SK-N-MC (cell line): ENCODE measurements at regions not wholly inside any gene's neighbourhood (a gene's known extent, or its start where the extent isn't known, plus 50 kb on each side); places are given as distances from the start of the nearest gene placed in this dataset.

Experiments used
- DNase-seq: peaks from one replicate; pipeline ENCODE4 v3.0.0-alpha.2; 2011; ENCODE audit warnings: low read depth, low spot score
- H3K27ac ChIP-seq: fragments of 200-600 bp; sonication (generic); 2 replicates; pipeline ENCODE4 v1.5.1; 2016; ENCODE audit warnings: mixed run types
- H3K36me3 ChIP-seq: fragments of 200-600 bp; sonication (generic); 2 replicates; pipeline ENCODE4 v1.6.1; 2017; ENCODE audit warnings: antibody characterized with exemption, low read length, mixed read lengths; ENCODE audit not compliant: insufficient read depth
- H3K4me3 ChIP-seq: fragments of 200-600 bp; sonication (generic); 2 replicates; pipeline ENCODE4 v1.5.1; 2016
- H3K9ac ChIP-seq: fragments of 200-600 bp; sonication (generic); 2 replicates; pipeline ENCODE4 v1.8.0; 2017; ENCODE audit warnings: mixed run types, mixed read lengths; ENCODE audit not compliant: insufficient read length
- H3K9me3 ChIP-seq: fragments of 200-600 bp; sonication (generic); 2 replicates; pipeline ENCODE4 v1.6.1; 2017; ENCODE audit warnings: low read depth, mild to moderate bottlenecking, antibody characterized with exemption, low read length, moderate library complexity, mixed read lengths
- EZH2 ChIP-seq: fragments of 200-600 bp; sonication (generic); IDR thresholded peaks from one replicate; pipeline ENCODE4 v1.6.1; 2017; ENCODE audit warnings: antibody characterized with exemption
- FOXP2 ChIP-seq: optimal IDR thresholded peaks from 2 replicates; pipeline ENCODE3; 2011; ENCODE audit warnings: mild to moderate bottlenecking, moderate library complexity; ENCODE audit not compliant: insufficient read depth; ENCODE audit errors: extremely low read length, control extremely low read depth
- POLR2AphosphoS5 ChIP-seq: IDR thresholded peaks from 2 replicates; pipeline ENCODE4 v1.6.1; 2012; ENCODE audit warnings: mild to moderate bottlenecking, low read depth, low read length, borderline replicate concordance

DNA sequence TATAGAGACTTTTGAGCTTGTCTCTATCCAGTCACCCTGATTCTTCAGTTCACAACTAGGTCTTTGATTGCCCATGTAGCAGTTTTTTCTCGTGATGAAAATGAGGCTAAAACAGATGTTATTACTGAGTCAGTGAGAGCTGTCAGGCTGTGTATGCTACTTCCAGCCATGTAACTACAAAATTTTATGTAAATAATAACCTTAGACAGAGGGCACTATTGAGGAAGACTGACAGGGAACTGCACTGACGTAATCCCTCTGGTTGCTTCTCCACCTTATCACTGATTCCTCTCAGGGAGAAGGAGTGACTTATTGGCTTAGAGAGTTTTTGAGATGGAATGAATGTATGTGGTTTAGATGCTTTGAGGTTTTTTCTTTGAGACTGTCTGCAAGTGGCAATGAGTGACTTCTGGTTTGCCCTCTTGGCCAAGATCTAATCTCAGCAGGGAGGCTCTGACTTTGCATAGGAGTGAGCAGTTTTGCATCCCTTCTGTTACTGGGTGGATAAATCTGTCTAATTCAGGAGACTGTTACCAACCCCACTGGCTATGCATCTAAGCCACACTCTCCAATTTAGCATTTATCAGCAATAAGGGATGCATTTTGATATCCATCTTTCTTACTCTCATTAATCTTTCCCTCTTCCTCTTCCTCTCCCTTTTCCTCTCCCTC is 555.2 kb upstream of the FANCL start:
- Histone ChIP-seq H3K4me3 (no peak overlapping the region), H3K27ac (no peak overlapping the region), H3K9ac (no peak overlapping the region), H3K36me3 (no peaks in the 10 kb centered on the region), H3K9me3 (no peaks in the 10 kb centered on the region)
- TF ChIP-seq EZH2 (no peak), FOXP2 (no peak), POLR2AphosphoS5 (no peak)
- no peak for DNase-seq

DNA sequence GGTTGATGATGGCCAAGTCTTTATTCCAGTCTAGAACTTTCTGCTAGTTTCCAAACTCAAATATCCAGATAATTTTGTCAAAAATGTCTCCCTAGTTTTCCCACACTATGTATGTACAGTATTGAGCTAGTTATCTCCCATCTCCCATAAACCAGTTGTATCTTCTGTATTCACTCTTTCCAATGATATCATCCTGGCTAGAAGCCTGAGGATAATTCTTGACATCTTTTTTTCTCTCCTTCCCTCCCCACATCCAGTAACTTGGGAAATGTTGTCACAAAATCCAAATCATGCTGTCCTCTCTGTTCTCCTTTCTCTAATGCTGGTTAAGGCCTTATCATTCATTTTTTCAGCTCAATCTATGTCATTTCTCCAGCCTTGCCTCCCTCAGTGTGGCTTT is 553.8 kb upstream of the FANCL start:
- H3K4me3 ChIP-seq, result no peak overlapping the region
- no peaks in the 10 kb centered on the region for H3K36me3 ChIP-seq
- no peak overlapping the region for H3K9ac ChIP-seq
- TF ChIP-seq FOXP2 (no peak), POLR2AphosphoS5 (no peak), EZH2 (no peak)
- no peaks in the 10 kb centered on the region for H3K9me3 ChIP-seq
- no peak overlapping the region for H3K27ac ChIP-seq
- DNase-seq, result no peak

DNA sequence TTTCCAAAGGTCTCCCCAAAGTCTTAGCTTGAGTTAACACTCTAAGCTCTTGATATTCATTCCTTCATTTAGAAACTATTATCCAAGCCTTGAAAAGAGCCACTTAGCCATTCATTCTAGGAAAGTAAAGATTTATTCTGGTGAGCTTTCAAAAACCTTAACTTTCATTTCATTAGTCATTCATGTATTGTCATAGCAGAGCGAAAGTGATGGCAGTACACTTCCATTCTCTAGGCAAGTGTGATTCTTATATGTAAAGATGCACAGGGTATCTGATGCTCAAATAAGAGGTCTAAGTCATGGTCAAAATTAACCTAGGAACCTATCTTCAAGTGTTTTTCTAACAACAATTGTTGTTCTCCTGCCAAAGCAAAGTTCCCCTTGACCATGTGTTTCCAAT is 553.0 kb upstream of the FANCL start:
- no peak for DNase-seq
- no peak overlapping the region for H3K4me3 ChIP-seq
- TF ChIP-seq EZH2, result no peak
- TF ChIP-seq FOXP2, result no peak
- TF ChIP-seq POLR2AphosphoS5, result no peak
- no peak overlapping the region for H3K27ac ChIP-seq
- H3K36me3 ChIP-seq, result no peaks in the 10 kb centered on the region
- no peaks in the 10 kb centered on the region for H3K9me3 ChIP-seq
- no peak overlapping the region for H3K9ac ChIP-seq

DNA sequence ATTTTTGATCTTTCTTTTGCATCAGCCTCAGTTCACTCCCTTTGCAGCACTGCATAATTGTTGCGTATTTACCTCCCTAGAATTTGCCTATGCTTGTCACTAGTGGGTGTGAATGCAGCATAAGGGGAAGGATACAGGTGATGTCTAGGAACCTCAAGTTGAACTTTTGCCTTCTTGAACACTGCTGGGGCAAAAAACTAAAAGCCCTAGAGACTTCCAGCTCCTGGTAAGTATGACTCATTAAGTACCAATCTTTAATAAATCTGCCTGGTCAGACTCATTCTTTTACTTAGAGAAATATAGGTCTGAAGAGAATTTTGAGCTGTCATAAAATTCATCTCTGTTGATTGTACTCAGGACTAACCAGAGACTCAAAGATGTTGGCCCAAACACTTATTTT is 547.3 kb upstream of the FANCL start:
- no peak overlapping the region for H3K4me3 ChIP-seq
- no peaks in the 10 kb centered on the region for H3K9me3 ChIP-seq
- no peak for TF ChIP-seq EZH2
- TF ChIP-seq FOXP2, result no peak
- no peak for TF ChIP-seq POLR2AphosphoS5
- no peaks in the 10 kb centered on the region for H3K36me3 ChIP-seq
- H3K27ac ChIP-seq, result no peak overlapping the region
- no peak overlapping the region for H3K9ac ChIP-seq
- DNase-seq, result no peak

DNA sequence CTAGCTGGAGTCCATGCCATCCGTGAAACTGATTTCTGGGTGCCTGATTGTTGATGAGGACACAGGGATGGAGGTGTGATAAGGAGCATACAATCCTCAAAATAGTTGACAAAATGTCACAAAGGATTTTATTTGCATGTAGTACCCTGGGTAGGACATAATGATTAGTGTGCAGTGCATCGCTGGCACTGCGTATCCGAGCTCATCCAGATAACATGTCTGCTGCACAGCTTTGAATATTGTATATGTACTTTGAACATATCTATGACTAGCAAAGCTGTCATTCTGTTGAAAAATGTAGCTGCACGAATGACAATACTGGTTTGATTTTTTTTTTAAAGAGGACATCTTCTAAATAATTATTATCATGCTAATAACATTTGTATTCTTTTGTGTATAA is 529.7 kb upstream of the FANCL start:
- no peak overlapping the region for H3K9ac ChIP-seq
- no peaks in the 10 kb centered on the region for H3K9me3 ChIP-seq
- H3K4me3 ChIP-seq, result no peak overlapping the region
- H3K27ac ChIP-seq, result no peak overlapping the region
- TF ChIP-seq FOXP2 (no peak), EZH2 (no peak), POLR2AphosphoS5 (no peak)
- no peak for DNase-seq
- H3K36me3 ChIP-seq, result no peaks in the 10 kb centered on the region

DNA sequence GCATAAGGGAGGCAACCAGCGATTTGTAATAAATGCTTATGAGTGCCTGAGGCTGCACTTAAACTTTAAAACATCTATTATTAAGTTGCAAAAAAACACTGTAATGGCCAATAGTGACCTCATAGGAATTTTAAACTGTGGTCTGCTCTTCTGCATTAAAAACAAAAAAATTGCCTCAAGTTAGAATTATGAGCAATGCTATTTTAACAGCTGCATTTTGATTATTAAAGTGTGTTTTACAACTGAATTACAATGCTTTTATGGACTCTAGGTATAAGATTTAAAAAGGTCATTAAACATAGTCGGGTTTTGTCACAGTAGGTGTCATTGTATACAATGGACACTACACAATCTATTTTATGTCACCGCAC is 528.7 kb upstream of the FANCL start:
- TF ChIP-seq POLR2AphosphoS5 (no peak), EZH2 (no peak), FOXP2 (no peak)
- peak overlapping the region; percentile 20; the same call in 1 of the 2 replicates for H3K27ac ChIP-seq
- no peak overlapping the region for H3K9ac ChIP-seq
- H3K36me3 ChIP-seq, result no peaks in the 10 kb centered on the region
- peak overlapping the region; percentile 52 for H3K4me3 ChIP-seq
- H3K9me3 ChIP-seq, result no peaks in the 10 kb centered on the region
- DNase-seq, result no peak

DNA sequence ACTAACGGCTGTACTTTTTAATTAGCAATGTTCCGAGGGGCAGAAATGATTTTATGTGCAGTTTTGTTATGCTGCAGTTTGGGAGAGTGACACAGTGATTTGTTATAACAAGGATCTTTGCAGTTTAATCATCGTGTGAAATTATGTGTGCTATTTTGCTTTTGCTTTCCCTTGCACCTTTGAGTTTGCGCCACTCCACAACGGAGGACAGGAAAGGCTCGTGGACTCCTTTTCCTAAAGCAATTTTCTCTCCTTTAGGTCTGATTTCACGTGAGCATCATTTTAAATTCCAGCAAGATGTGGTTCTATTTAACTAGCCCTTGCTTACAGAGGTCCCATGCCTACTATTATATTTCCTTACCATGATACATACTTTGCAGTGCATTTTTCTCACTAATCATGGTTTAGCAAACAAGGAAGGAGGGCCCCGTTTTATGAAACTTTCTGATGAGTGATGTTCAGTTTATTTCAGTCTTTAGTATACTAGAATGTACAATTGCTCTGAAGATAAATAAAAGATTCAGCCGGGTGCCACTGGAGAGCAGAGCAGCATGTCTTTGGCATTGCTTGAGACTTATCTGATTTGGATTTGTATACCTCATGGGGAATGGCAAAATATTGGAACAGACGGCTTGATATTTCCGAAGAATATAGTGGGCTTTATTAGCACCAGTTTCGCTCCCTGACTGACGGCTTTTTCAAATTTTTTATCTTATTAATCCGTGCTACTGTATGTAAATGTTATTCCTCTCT is 528.2 kb upstream of the FANCL start:
- 0 out of 2 replicates have a peak overlapping the region, but pooled peaks have one; percentile 20 for H3K27ac ChIP-seq
- H3K4me3 ChIP-seq, result peak overlapping the region; percentile 52
- DNase-seq, result no peak
- TF ChIP-seq EZH2 (no peak), FOXP2 (no peak), POLR2AphosphoS5 (no peak)
- H3K9ac ChIP-seq, result no peak overlapping the region
- H3K9me3 ChIP-seq, result no peaks in the 10 kb centered on the region
- no peaks in the 10 kb centered on the region for H3K36me3 ChIP-seq

DNA sequence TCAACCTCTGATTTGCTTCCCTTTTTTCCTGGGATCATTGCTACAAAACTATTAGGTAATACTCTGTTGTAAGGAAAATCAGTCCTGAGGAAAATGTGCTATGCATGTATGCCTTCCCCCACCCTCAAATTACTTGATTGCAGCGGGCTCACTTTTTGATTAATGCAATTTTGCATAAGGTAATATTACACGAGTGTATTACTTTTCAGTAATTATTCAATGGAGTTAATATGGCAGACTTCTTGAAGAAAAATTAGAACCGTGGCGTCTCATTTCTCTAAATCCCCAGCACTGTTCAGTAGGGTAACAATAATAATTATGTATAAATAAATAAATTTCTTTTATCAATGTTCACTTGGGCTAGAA is 527.6 kb upstream of the FANCL start:
- H3K9me3 ChIP-seq, result no peaks in the 10 kb centered on the region
- no peak for TF ChIP-seq EZH2
- TF ChIP-seq FOXP2, result no peak
- no peak for TF ChIP-seq POLR2AphosphoS5
- no peak for DNase-seq

More for the DNA sequence above, 527.6 kb upstream of the FANCL start:
- H3K4me3 ChIP-seq, result no peak overlapping the region
- H3K9ac ChIP-seq, result no peak overlapping the region
- H3K36me3 ChIP-seq, result no peaks in the 10 kb centered on the region
- no peak overlapping the region for H3K27ac ChIP-seq
